Brain pericyte (primary cell): ENCODE measurements at regions not wholly inside any gene's neighbourhood (a gene's known extent, or its start where the extent isn't known, plus 50 kb on each side); places are given as distances from the start of the nearest gene placed in this dataset.

Source experiments
- DNase-seq: peaks from one replicate; pipeline ENCODE4 v3.0.0-alpha.2; 2012; ENCODE audit warnings: low read depth, low spot score

DNA sequence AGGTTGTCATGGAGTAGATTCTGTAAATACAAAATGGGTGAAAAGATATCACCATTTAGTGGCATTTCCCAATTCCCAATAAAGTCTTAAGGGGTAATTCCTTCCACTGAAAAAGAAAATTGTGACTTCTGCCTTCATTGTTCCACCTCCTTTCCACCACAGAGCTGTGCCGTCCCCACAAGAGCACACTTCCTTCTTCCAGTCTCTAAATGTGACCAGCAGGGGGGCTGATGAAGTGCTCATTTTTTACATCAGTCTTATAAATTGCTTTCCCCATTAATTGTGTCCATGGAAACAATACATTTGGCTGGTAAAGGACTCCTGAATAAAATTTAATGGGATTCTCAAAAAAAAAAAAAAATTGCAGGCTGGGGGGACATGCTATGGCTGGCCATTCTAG is 260.8 kb upstream of the PSMD7 start:
- DNase-seq, result no peak

DNA sequence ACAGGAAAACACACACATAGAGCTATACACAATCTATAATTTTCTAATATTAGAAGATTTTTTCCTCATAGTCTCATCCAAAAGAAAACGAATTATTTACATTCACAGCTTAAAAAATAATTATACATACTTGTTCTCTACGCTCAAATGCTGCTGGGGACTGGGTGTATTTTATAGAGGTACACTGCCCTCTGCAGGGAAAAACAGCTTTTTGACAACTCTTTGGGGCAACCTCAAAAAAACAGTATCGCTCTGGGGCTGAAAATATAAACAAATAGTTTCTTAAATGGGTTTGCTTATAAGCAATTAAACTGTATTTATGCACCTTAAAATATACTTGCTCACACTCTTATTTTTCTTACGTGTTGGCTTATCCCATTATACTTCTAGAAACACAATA is 261.8 kb upstream of the PSMD7 start:
- DNase-seq, result no peak

DNA sequence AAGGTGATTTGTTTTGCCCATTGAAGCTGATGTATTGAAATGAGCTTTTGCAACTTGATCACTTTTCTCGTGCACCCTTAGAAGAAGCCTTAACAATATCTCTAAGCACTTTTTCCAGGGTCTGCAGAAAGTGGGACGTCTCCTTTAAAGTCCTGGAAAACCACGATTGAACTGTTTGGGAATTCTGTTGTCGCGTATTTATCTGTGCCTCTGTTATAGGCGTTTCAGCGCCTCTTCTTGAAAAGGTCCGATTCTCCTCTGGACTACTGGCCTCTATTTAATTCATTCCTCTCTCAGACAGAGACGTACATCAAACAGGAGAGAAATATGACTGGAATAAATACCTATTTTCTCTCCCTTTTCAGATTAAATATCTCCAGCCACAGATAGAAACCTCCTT is 262.4 kb upstream of the PSMD7 start:
- DNase-seq, result no peak

DNA sequence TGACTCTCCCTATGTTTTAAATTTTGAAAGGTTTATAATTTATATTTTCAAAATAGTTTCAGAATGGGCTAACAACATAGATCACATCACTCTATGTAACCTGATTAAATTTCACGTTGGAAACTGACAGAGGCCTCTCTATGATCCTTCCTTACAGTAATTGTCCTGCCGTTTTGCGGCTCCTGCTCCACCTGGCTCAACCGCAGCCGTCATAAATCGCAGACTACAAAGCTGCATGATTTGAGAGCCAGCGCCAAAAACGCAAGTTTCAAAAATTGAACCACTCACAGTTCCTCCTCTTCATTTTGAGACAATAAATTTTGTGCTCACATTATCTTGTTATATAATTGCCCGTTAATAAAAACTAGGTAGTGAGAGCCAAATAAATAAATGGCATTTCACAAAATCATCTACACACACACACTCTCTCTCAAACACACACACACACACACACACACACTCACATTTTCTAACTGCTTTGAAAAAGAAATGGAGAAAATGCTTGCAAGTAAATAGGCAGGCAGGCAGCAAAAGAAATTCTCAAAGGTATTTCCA is 263.1 kb upstream of the PSMD7 start:
- no peak for DNase-seq

DNA sequence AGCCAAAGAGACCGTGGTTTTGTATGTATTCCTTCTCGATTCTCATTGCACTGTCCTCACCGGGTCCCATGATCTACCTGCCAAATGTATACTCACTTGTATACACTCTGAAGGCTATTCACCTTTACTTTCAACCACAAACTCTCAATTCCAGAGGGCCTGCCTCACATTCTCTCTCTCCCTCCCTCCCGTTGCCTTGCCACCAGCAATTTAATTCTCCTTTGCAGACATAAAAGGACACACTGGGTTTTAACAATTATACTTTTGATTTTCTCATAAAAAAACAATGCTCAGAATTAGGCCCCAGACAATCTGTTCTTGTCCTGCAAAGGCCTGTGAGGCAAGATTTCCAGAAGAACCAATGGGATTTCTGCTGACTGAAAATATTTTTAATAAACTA is 265.1 kb upstream of the PSMD7 start:
- DNase-seq, result no peak

DNA sequence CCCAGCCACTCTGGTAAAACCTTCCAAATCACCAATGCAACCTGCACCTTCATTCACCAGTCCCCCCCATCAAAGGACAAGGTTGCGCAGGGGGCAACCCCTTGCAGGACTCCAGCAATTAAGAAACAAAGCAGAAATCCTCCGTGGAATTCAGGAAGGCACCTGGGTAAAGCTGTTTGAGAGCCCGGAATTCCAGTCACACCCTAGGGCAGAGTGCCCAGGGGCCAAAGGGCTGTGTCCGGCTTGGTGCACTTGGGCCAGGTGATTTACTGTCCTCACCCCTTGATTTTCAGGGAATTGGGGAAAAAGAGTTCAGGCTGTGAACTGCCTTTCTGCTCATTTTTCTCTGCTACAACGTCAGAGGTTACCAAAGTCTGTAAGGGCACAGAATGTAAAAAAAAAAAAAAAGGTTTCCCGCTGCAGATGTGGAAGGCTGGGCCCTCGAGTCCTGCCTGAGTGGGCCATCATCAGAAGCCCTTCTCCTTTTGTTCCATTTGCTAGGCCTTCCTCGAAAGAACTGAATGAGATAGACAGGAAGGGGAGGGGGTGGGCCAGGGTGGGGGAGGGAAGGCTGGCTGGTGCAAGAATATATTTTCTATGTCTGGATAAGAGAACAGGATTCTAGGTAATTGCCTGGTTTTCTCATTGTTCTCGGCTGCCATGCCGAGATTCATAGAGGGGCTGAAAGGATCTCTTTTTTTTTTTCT is 266.5 kb upstream of the PSMD7 start:
- no peak for DNase-seq

DNA sequence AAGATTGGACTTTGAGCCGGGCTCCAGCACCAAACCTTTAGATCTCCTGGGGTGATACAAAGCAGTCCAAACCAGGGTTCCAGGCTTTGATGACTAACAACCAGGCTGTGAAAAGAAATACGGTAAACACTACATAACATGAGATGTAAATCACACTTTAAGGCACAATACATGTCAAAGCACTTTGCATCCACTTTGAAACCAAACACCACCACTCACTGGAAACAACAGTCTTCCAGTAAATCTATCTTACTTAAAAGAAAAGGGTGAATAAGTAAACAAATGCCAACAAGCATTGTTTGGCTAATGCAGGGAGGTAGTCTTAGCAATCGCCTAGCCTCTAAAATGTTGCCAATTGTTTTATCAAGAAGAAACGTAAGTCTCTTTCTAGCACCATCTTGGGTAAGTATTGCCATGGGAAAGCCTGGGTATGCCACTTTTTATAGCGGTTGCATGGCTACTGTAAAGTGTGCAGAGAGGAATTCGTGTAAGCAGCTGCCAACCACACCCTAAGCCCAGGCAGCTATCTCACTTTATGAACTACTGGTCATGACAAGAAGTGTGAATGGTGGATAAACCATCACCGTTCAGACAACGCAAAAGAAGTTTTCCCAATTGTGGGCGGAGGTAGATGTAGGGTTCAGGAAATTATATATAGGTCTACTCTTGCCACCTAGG is 267.4 kb upstream of the PSMD7 start:
- no peak for DNase-seq

DNA sequence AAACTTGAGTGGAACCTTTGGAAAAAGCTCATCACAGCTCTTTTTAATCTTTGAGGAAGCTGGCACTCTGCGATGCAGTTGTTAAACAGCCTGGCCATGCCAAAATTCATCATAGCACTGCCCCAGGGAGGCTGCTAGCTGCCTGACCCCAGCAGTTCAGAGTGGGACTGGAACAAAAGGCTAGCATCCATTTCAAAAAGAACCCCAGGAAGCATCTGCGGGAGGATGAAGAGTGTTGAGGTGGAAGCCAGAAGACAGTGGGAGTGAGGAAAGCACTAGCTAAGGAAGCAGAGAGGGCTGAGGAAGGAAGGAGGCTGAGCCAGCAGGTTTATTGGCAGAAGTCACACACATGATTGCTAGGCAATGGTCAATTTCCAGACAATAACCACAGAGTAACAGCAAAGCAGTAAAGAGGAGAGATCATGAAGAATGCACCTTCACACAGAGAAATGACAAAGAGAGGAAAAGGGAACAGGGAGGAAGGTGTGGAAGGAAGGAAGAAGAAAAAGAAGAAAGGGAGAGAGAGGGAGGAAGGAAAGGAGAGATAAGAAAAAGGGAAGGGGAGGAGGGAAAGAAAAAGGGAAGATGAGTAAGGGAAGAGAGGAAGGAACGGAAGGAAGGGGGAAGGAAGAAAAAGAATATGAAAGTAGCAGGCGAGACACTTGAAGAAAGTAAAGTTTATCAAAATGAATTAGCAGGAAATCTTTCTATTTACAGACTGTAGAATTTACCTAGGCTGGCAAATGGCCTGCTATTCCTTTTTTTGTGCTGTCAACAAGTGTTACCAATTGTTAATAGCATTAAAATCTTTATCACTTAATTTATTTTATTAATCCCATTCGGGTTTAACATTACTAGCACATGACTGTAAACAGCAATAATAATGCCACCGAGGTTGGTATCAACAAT is 270.0 kb upstream of the PSMD7 start:
- no peak for DNase-seq

DNA sequence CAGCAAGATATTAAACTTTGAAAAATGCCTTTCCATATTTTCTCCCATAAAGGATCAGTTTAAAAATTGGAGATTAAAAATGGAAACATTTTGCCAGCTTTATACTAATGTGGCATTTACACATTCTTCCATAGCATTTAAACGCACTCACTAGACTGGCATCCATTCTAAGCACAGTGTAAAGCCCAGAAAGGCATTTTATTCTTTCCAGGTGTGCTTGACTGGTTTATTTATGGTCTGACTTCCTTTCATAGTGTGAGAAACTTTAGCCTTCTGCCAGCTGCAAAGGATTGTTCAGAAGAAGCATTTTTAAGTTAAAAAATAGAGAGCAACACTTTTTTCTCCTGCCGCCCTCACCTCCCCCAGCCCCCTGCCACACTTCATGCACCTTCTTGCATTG is 271.7 kb upstream of the PSMD7 start:
- no peak for DNase-seq

DNA sequence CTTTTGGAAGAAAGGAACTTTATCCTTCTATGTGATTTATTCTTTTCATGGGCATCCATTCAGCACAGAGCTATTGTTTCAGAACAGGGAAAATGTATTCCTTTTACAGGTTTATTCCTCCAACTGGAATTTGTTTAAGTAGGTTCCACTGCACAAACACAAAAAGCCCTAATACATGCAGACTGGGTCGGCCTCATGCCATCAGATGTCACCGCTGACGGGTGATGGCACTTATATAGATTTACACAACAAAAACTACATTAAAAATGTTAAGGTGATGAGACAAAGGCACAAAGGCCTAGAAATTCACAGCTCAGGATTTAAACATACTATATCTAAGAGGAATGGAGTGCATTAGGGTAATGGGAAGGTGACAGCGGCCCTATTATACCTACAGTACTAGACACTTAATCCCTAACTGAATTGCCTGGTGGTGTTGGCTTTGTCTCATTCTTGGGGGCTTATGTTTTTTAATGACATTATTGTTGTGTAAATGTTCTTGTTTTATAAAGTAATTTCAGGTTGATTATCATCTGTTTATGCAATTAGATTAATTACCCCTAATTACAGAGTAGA is 276.4 kb upstream of the PSMD7 start:
- DNase-seq, result no peak

DNA sequence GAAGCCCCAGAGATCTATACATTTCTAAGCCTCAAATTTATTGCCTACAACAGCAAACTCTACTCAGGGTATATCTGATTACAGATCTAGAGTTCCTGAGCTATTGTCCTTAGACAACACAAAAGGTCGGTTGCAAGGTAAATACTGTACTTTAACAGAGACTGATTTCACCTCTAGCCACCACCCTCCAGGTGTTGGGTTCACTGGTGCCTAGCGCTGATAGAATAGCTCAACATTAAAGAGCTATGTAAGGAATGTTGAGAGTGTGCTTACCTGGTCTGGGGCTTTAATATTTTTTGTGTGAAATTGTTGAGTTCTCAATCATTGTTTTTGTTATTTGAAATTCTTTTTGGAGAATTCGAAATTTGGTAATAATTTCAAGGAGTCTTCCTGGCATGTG is 277.0 kb upstream of the PSMD7 start:
- no peak for DNase-seq

DNA sequence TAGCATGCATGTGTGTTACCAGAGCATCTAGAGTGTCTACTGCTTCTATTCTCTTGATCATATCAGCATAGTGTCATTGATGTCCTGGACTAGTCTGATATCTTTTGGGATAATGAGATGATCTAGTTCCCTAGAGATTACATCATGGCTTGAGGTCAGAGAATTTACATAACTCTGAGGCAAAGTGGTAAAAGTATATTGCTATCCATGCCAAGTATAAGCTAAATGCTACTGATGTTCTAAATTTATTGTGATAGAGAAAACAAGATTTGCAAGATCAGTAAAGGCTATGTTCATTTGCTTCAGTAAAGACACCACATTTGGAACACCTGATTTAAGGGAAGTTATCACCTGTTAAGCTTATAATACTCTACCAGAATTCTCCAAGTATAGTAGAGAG is 280.7 kb upstream of the PSMD7 start:
- DNase-seq, result no peak

DNA sequence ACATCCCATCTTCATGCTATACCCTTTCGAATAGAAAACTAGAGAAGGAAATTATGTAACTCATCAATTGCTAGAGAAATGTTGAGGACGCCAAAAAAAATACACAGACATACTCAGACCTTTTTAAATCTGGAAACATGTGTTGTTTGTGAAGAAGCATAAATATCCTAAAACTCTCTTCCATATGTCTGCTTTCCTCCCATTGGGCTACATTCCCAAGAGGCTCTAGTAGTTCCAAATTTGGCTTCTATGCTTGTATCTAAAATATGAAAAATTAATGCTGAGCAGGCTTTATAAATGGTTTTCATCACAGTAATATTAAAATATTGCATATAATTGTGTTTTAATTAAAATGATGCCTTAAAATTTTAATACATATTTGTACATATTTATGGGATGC is 297.9 kb upstream of the PSMD7 start:
- no peak for DNase-seq

DNA sequence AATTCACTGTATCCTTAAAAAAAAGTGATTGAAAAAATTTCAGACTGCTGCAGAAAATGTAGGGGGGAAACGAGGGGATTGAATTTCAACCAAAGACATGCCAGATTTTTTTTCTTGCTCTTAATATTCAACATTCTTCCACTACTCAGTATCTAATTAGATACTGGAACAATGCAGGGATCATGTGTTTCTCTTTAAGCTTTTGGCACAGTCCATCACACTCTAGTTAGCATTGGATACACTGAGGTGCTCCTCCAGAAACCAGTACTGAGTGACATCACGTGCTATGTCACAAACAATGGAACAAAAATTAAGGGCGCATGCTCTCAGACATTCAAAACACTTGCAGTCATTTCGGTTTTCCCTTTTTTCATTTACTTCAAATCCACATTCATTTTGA is 298.6 kb upstream of the PSMD7 start:
- DNase-seq, result no peak

DNA sequence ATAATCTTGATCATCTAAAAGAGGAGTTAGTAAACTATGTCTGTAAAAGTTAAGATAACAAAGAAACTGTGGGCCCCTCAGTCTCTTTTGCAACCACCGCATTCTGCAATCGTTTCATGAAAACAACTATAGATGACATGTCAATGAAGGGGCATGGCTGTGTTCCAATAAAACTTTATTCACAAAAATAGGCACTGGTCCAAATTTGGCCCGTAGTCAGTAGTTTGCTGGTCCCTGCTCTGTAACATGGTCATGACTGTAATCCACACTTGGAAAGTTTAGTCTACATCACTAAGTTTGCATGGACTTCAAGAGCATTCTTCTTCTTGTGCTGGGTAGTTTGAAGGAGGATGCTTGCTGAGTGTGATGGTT is 299.3 kb upstream of the PSMD7 start:
- no peak for DNase-seq

DNA sequence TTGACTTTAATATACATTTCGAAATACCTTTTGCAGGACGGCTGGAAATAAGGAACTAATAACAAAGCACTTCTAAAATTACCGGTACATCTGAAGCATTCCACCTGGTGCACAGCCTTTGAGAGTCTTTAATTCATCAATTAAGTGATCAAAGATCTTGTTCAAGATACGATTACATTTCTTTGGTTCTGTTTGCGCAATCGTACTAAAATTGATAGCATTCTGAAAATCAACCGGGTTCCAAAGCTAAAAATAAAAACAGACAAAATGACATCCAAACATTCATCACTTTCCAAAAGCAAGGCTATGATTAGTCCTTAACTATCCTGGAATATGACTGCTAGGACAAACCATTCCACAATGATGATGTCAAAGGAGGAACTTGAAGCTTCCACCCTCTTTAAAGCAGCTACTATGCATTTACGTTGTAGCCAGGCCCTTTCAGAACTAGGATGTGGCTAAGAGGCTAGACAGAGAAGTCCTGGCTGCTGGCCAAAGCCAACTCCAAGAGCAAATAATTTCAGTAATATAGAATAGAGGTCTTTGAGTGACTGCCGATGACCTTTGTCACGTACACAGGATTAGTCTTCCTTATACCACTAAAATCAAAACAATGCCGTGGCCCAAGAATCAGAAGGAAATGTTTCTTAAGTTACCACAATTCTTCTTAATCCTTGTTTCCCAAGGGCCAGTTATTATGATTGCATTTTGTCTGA is 299.8 kb upstream of the PSMD7 start:
- no peak for DNase-seq

DNA sequence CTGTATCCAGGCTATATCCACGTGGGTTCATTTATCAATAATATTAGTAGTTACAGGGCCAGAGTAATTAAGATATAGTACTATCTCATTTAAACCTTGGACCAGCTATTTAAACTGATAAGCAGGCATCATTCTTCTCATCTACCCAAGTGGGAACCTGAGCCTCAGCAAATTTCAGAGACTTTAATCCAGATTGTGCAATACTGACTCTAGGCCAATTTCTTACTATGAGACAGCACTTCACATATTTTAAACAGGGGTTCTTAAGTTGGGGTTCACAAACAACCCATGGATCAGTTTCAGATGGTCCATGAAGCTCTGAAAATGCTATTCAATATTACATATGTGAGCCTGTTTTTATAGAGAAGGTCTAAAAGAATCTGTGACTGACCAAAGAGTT is 302.7 kb upstream of the PSMD7 start:
- no peak for DNase-seq

DNA sequence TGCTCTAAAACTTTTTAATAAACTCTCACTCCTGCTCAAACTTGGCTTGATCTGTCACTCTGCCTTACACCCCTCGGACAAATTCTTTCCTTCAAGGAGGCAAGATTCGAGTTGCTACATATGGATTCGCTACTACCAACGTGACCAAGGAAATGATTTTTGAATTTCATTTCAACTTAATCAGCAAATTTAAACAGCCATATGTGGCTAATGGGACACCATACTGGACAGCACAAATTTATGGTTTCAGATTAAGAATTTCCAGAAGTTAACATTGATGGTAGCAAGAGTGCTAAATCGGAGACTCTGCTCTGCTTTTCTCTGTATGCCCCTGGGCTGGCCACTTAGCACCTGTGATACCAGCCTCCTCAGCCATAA is 318.2 kb upstream of the PSMD7 start:
- no peak for DNase-seq

DNA sequence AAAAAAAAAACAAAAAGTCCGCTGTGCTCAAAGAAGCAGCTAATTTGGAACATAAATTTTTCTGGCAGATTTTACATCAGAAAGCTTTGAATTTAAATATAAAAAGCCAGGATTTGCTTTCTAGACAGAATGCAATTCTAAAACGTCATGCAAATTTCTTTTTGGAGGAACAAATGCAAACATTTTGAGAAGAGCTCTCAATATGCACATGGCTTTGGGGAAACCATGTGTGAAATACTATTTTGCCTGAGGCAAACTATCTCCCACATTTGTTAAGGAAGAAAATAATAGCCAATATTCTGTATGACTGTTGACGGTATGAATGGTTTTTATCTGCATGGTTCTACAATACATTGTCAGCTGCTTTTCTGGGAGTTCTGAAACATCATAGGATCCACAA is 320.0 kb upstream of the PSMD7 start:
- no peak for DNase-seq

DNA sequence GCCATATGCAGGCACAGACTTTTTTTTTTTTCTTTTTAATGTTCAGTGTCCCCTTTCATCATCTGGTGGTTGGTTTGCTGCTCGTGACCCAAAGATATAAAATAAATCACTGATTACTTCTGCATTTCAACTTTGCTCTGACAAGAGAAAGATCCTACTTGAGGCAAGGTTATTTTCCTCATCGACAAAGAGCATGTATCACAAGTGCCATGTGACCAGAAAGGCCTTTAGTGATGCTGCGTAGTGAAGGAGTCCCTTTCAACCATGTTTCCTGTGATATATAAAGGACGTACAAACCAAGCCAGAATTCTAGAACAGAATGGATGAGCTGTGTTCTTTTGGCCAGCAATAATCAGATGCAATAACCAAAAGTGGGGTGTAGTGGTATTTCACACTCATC is 323.4 kb upstream of the PSMD7 start:
- no peak for DNase-seq

DNA sequence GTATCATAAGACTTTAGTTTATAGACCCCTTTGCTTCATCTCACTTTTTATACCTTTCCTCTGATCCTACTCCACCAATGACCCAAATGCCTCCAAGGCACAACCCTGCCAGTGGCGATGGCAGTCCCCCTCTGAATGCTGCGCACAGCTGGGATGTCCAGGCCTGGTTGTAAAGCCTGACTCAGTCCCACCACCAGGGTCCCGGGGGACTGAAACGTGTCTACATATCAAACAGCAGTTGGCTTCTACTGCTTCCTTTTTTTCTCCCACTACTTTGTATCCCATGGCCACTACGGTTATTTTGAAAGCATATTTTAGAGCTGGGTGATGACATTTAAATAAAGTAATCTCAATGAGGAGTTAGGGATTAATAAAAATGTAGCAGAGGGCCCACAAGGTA is 329.8 kb upstream of the PSMD7 start:
- no peak for DNase-seq

DNA sequence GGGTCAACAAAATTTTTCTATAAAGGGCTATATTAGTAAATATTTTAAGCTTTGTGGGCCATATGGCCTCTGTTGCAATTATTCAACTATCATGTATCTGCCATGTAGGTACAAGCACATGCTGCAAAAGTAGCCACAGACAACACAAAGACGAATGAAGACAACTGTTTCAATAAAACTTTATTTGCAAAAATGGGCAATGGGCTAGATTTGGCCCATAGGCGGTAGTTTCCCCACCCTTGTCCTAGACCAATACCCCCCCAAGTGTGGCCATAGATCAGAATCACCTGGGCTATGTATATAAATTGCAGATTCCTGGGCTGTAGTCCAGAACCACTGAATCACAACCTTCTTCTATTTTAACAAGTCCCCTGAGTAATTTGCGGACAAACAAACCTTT is 331.0 kb upstream of the PSMD7 start:
- DNase-seq, result no peak
